Breast epithelium (tissue), 4 donors: ENCODE measurements at regions not wholly inside any gene's neighbourhood (a gene's known extent, or its start where the extent isn't known, plus 50 kb on each side); places are given as distances from the start of the nearest gene placed in this dataset.

Experiments
- DNase-seq, 2 donors: peaks; one replicate each; pipeline ENCODE4 v3.0.0-alpha.2; 2019; ENCODE audit warnings: low spot score in 2 of 2
- H3K27ac ChIP-seq, 2 donors: fragments of 200-600 bp; sonication (generic) in 1 of 2; one replicate each; pipeline ENCODE4 v1.5.1; 2016 to 2019; ENCODE audit warnings: mild to moderate bottlenecking in 1 of 2
- H3K27me3 ChIP-seq, 2 donors: fragments of 200-600 bp; sonication (generic) in 1 of 2; one replicate each; pipeline versions ENCODE4 v1.5.1 to v1.6.0; 2017 to 2019; ENCODE audit warnings: control low read depth in 1 of 2, mild to moderate bottlenecking in 1 of 2
- H3K36me3 ChIP-seq: fragments of 200-600 bp; one replicate; pipeline ENCODE4 v1.5.1; 2019
- H3K4me1 ChIP-seq, 2 donors: fragments of 200-600 bp; sonication (generic); one replicate each; pipeline ENCODE4 v1.5.1; 2016 to 2019; ENCODE audit warnings: control low read depth in 1 of 2
- H3K4me3 ChIP-seq, 3 donors: fragments of 200-600 bp; sonication (generic); 1 replicate in 2 of 3; 2 replicates in 1 of 3; pipeline ENCODE4 v1.5.1; 2016 to 2019; ENCODE audit warnings: mild to moderate bottlenecking in 3 of 3, moderate library complexity in 2 of 3
- H3K9me3 ChIP-seq, 2 donors: fragments of 200-600 bp; sonication (generic) in 1 of 2; one replicate each; pipeline ENCODE4 v1.5.1; 2016 to 2019; ENCODE audit warnings: control low read depth in 1 of 2
- POLR2A ChIP-seq: fragments of 450-650 bp; IDR thresholded peaks from one replicate; pipeline ENCODE4 v1.6.1; 2016; ENCODE audit warnings: antibody characterized with exemption, mild to moderate bottlenecking, moderate library complexity
- POLR2AphosphoS5 ChIP-seq, 3 donors: sonication (generic); formaldehyde crosslinking; IDR thresholded peaks; one replicate each; pipeline ENCODE4 v1.6.1; 2017; ENCODE audit warnings: antibody characterized with exemption in 3 of 3
- intact Hi-C: fragments of 100-400 bp; cut with DNase I; formaldehyde crosslinking; loops from one replicate; pipeline ENCODE4 v1.15.1; 2023; ENCODE audit warnings: low total_unique reads
- TF ChIP-seq, protein P1 (sequence below), 3 donors: fragments of 450-650 bp; IDR thresholded peaks; one replicate each; pipeline ENCODE4 v1.5.1; 2016 to 2017; ENCODE audit warnings: antibody characterized with exemption in 3 of 3, mild to moderate bottlenecking in 3 of 3, moderate library complexity in 3 of 3

DNA sequence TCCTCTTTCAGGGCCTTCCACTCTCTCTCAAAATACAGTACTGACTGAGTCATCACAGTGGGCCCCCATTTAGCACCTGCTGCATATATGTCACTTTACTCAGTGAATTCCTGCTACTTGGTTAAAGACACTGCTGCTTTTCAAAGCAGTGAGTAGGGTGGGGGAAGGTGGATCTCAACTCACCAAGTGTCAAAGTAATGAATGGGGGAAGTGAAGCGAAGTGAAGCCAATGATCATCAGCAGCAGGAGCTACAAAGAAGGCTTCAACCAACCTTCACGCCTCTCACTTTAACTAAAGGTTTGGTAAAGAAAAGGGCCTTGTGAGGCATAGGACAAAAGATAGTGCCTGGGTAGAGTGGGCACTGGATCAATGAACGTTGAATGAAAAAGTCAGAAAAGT lies 424.1 kb downstream of the SMARCA1 start:
- intact Hi-C loops: no loop called here

DNA sequence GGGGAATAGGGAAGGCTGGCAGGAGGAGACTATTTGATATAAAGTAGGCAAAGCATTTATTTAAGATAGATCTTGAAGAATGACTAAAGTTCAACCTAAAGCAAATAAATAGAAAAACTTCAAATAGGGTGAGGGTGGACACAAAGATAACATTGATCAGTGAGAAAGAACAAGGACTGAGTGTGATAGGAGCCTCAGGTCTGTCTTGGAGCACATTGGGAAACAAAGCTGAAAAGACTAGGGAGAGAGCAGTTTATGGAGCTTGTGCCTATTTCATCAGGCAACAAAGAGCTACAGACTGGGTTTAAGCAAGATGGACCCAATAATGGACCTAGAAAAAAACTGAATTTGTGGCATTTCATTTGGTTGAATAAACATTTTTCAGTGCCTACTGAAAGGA lies 425.6 kb downstream of the SMARCA1 start:
- Histone ChIP-seq H3K27me3 (peaks cover 0 to 23% of the 10 kb centered on the region in 2 donors), H3K4me1 (no peaks in the 10 kb centered on the region), H3K9me3 (no peaks in the 10 kb centered on the region), H3K4me3 (no peak overlapping the region), H3K27ac (no peak overlapping the region), H3K36me3 (no peaks in the 10 kb centered on the region)
- DNase-seq: no peak
- TF ChIP-seq POLR2A (no peak), POLR2AphosphoS5 (IDR thresholded peaks at IDR 0.05) (no peak)
- TF ChIP-seq, protein P1, sequence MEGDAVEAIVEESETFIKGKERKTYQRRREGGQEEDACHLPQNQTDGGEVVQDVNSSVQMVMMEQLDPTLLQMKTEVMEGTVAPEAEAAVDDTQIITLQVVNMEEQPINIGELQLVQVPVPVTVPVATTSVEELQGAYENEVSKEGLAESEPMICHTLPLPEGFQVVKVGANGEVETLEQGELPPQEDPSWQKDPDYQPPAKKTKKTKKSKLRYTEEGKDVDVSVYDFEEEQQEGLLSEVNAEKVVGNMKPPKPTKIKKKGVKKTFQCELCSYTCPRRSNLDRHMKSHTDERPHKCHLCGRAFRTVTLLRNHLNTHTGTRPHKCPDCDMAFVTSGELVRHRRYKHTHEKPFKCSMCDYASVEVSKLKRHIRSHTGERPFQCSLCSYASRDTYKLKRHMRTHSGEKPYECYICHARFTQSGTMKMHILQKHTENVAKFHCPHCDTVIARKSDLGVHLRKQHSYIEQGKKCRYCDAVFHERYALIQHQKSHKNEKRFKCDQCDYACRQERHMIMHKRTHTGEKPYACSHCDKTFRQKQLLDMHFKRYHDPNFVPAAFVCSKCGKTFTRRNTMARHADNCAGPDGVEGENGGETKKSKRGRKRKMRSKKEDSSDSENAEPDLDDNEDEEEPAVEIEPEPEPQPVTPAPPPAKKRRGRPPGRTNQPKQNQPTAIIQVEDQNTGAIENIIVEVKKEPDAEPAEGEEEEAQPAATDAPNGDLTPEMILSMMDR (IDR thresholded peaks at IDR 0.05): no peak
- intact Hi-C loops: no loop called here

More for the DNA sequence above, 424.1 kb downstream of the SMARCA1 start:
- Histone ChIP-seq H3K27me3 (peaks cover 0 to 23% of the 10 kb centered on the region in 2 donors), H3K4me1 (no peaks in the 10 kb centered on the region), H3K4me3 (no peak overlapping the region), H3K36me3 (no peaks in the 10 kb centered on the region), H3K27ac (no peak overlapping the region), H3K9me3 (no peaks in the 10 kb centered on the region)
- no peak for DNase-seq
- TF ChIP-seq POLR2AphosphoS5 (IDR thresholded peaks at IDR 0.05) (no peak), POLR2A (no peak)
- TF ChIP-seq, protein P1 (IDR thresholded peaks at IDR 0.05): no peak

DNA sequence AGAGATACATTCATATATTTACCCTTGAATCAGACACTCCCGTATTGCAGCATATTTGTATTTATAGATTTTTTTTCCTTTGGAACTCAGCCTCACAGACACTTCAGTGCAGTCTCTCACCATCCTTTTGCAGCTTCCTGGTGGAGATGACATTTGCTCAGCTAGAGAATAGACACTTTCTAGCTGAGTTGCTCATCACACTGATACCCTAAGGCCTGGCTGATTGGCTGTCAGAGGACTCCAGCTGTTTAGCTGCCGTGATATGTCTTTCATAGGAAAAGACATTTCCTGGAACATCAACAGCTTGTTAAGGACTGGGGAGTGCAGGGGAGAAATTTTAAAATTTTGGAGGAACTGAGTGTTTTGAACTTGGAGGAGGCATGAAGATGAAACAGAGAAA lies 429.6 kb downstream of the SMARCA1 start:
- intact Hi-C loops: no loop called here

DNA sequence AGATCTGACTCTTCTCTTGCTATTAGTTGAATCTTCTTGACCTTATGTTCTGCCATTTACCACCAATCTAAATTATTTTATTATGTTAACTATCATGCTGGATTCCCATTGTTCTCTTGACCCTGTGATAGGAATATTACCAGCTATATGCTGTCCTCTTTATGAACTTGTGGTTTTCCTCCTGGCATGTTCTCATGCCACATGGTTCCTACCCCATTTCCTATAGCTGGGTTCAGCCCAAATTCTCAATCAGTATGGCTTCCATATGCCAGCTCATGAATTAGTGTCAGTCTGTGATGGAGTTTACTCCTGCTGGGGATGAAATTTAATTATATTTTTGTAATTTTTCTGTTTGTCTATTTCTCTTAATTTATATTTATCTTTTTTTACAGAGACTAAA lies 430.5 kb downstream of the SMARCA1 start:
- Histone ChIP-seq H3K4me1 (no peaks in the 10 kb centered on the region), H3K27ac (no peak overlapping the region), H3K9me3 (no peaks in the 10 kb centered on the region), H3K4me3 (no peak overlapping the region), H3K27me3 (peaks cover 0 to 13% of the 10 kb centered on the region in 2 donors), H3K36me3 (no peaks in the 10 kb centered on the region)
- intact Hi-C loops: no loop called here
- TF ChIP-seq POLR2A (no peak), POLR2AphosphoS5 (IDR thresholded peaks at IDR 0.05) (no peak)
- TF ChIP-seq, protein P1 (IDR thresholded peaks at IDR 0.05): no peak
- DNase-seq: no peak

More for the DNA sequence above, 429.6 kb downstream of the SMARCA1 start:
- H3K27ac ChIP-seq: no peak overlapping the region
- TF ChIP-seq, protein P1 (IDR thresholded peaks at IDR 0.05): no peak
- TF ChIP-seq POLR2A: no peak
- no peak for TF ChIP-seq POLR2AphosphoS5 (IDR thresholded peaks at IDR 0.05)
- peaks cover 0 to 13% of the 10 kb centered on the region in 2 donors for H3K27me3 ChIP-seq
- no peak for DNase-seq
- no peak overlapping the region for H3K4me3 ChIP-seq
- no peaks in the 10 kb centered on the region for H3K36me3 ChIP-seq
- no peaks in the 10 kb centered on the region for H3K9me3 ChIP-seq
- no peaks in the 10 kb centered on the region for H3K4me1 ChIP-seq

DNA sequence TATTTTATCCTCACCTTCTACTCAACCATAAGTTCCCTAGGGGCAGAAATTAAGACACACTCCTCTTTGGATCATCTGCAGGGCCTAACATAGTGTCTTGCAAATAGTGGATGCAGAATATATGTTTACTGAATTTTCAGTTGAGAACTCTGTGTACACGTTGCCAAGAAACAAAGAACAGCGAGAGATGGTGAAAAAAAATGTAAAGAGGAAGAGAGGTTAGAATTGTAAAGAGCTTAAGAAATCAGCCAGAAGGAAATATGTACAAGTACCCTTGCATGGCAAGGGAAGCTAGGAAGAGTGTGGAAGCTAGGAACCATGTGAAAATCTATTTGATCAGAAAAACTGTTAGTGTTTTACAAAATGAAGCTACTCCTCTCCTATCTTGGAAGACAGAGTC lies 431.0 kb downstream of the SMARCA1 start:
- Histone ChIP-seq H3K27me3 (peaks cover 0 to 10% of the 10 kb centered on the region in 2 donors), H3K27ac (no peak overlapping the region), H3K4me3 (no peak overlapping the region), H3K9me3 (no peaks in the 10 kb centered on the region), H3K36me3 (no peaks in the 10 kb centered on the region), H3K4me1 (no peaks in the 10 kb centered on the region)
- TF ChIP-seq POLR2AphosphoS5 (IDR thresholded peaks at IDR 0.05) (no peak), POLR2A (no peak)
- TF ChIP-seq, protein P1 (IDR thresholded peaks at IDR 0.05): no peak
- DNase-seq: no peak
- intact Hi-C loops: no loop called here
